ENCODE measurements at regions not wholly inside any gene's neighbourhood (a gene's known extent, or its start where the extent isn't known, plus 50 kb on each side); places are given as distances from the start of the nearest gene placed in this dataset.

DNA sequence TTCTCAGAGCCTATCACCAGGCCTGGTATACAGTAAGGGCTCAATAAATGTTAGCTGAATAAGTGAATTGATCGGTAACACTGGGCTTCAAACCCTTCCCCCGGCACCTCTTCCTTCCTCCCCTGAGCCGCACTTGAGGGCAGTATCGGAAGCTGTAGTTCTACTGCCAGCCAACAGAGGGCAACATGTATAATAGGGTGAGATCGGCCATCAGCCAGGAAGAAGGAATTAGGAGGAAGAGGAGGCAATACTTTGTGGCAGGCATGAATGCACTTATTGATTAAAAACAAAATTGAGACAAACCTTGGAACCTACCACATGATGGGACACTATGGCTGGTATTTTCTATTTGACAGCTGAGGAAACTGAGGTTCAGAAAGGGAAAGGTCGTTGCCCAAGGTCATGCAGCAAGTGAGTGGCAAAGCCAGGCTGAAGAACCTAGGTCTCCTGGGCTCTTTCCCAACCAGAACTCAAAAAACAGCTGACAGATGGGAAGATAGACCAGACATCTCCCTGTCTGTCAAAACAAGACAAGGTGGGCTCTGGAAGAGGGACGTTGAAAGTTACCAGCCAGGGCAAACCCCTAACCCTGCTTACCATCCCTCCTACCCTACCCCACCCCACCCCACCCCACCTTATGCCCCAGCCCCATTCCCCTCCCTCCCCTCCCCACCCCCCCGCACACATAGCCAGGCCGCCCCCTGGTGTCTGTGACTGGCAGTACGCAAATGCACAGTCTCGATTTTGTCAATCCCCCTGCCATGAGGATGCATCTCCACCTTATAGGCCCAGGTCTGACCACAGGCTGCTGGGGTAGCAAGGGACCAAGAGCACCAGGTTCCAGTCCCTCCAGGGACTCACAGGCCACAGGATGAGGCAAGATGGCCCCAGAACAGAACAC lies 107.3 kb upstream of the RUNX3 start:
- no peaks in the 10 kb centered on the region for H3K9me3 ChIP-seq (ENCODE audit: control insufficient read depth in 2 of 3, insufficient read depth in 1 of 3, low read length in 3 of 3)
- H3K36me3 ChIP-seq (ENCODE audit: control insufficient read depth in 2 of 3, insufficient read depth in 3 of 3, low read length in 3 of 3) = no peaks in the 10 kb centered on the region
- no peak for FAIRE-seq
- H3K4me3 ChIP-seq (ENCODE audit: low read length in 3 of 3) = no peak overlapping the region
- peak; percentile 43 for TF ChIP-seq CTCF (IDR thresholded peaks at IDR 0.05; ENCODE audit: borderline replicate concordance, extremely low read depth, insufficient read depth)
- H3K27me3 ChIP-seq (ENCODE audit: control insufficient read depth, insufficient read depth, low read length) = no peaks in the 10 kb centered on the region
- H3K27ac ChIP-seq (ENCODE audit: low read depth in 2 of 2, low read length in 2 of 2) = no peak overlapping the region
- peak in 1 of 5 donors; percentile 71 for DNase-seq
- H3K4me1 ChIP-seq (ENCODE audit: control insufficient read depth in 2 of 3, insufficient read depth in 2 of 3, low read depth in 1 of 3, low read length in 3 of 3) = no peaks in the 10 kb centered on the region
- H3K9ac ChIP-seq (ENCODE audit: low read length in 3 of 3) = no peak overlapping the region
- intact Hi-C loops (cut with DNase I) = no loop called here

GRCh38 chr1:25036117-25036546 lies 106.1 kb upstream of the RUNX3 start:
- DNase-seq = no peak
- FAIRE-seq = no peak
- H3K4me3 ChIP-seq (ENCODE audit: low read length in 3 of 3) = no peak overlapping the region

DNA sequence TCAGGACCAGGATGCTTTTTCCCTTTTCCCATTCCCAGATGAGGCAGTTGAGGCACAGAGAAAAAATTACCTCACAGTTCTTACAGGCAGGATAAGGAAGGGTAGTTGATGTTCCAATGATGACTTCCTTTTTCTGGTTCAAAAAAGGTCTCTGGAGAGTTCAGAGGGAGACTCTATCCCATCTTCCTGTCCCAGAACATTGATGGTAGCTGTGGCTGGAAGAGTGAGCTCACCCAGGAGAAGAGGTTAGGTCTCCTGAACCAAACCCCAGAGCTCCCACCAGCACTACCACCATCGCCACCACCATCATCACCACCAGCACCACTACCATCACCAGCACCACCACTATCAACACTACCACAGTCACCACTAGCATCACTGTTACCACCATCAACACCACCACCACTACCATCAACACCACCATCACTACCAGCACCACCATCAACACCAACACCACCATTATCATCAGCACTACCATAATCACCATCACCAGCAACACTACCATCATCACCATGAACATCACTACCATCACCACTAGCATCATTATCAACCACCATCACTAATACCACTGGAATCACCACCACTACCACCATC lies 105.5 kb upstream of the RUNX3 start:
- DNase-seq (no peak), FAIRE-seq (no peak)
- Histone ChIP-seq H3K9ac (ENCODE audit: low read length in 3 of 3) (no peak overlapping the region), H3K4me3 (ENCODE audit: low read length in 3 of 3) (no peak overlapping the region), H3K27ac (ENCODE audit: low read depth in 2 of 2, low read length in 2 of 2) (no peak overlapping the region), H3K9me3 (ENCODE audit: control insufficient read depth in 2 of 3, insufficient read depth in 1 of 3, low read length in 3 of 3) (no peaks in the 10 kb centered on the region), H3K36me3 (ENCODE audit: control insufficient read depth in 2 of 3, insufficient read depth in 3 of 3, low read length in 3 of 3) (no peaks in the 10 kb centered on the region), H3K27me3 (ENCODE audit: control insufficient read depth, insufficient read depth, low read length) (no peaks in the 10 kb centered on the region), H3K4me1 (ENCODE audit: control insufficient read depth in 2 of 3, insufficient read depth in 2 of 3, low read depth in 1 of 3, low read length in 3 of 3) (no peaks in the 10 kb centered on the region)
- TF ChIP-seq CTCF (IDR thresholded peaks at IDR 0.05; ENCODE audit: borderline replicate concordance, extremely low read depth, insufficient read depth) = no peak
- intact Hi-C loops (cut with DNase I) = no loop called here

More at GRCh38 chr1:25036117-25036546, 106.1 kb upstream of the RUNX3 start:
- Histone ChIP-seq H3K9ac (ENCODE audit: low read length in 3 of 3) (no peak overlapping the region), H3K4me1 (ENCODE audit: control insufficient read depth in 2 of 3, insufficient read depth in 2 of 3, low read depth in 1 of 3, low read length in 3 of 3) (no peaks in the 10 kb centered on the region), H3K27me3 (ENCODE audit: control insufficient read depth, insufficient read depth, low read length) (no peaks in the 10 kb centered on the region), H3K36me3 (ENCODE audit: control insufficient read depth in 2 of 3, insufficient read depth in 3 of 3, low read length in 3 of 3) (no peaks in the 10 kb centered on the region), H3K27ac (ENCODE audit: low read depth in 2 of 2, low read length in 2 of 2) (no peak overlapping the region), H3K9me3 (ENCODE audit: control insufficient read depth in 2 of 3, insufficient read depth in 1 of 3, low read length in 3 of 3) (no peaks in the 10 kb centered on the region)
- TF ChIP-seq CTCF (IDR thresholded peaks at IDR 0.05; ENCODE audit: borderline replicate concordance, extremely low read depth, insufficient read depth) = no peak
- intact Hi-C loops (cut with DNase I) = no loop called here
